ENCODE measurements at regions not wholly inside any gene's neighbourhood (a gene's known extent, or its start where the extent isn't known, plus 50 kb on each side); places are given as distances from the start of the nearest gene placed in this dataset.

DNA sequence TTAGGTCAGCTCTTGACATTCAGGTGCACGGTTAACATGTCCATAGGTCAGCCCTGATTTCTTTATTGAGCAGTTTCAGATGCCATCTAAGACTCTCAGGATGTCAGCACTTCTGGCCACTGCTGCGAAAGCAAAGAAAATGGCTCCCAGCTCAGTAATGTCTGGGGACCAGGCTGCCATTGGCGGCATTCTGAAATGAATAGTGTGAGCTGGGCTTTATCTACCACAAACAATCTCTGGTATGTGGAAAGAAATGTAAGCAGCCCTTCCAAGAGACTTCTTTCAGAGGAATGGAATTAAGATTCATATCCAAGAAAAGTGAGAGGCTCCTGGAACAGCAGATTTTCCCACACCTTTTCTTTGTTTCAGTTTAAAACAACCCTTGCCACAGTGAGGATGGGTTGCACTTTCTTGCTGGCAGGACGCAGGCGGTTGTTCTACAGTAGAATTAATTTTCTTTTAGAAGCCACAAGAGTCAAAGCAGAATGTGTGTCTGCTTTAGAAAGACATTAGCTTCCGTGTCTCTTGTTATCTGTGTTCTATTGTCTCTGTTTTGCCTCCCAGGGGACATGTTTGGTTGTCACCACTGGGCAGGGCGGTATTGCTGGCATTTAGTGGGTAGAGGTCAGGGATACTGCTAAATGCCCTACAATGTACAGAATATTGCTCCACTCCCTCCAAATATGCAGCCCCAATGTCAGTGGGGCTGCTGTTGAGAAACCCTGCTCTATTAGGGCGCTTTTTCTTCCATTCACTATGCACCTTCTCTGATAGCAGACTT lies 149.9 kb upstream of the ANKH start:
- no peaks in the 10 kb centered on the region for H3K9me3 ChIP-seq (ENCODE audit: low read depth, low read length, poor library complexity, severe bottlenecking)
- POLR2A ChIA-PET (ENCODE audit: low non-redundant PET), result no interaction called here

DNA sequence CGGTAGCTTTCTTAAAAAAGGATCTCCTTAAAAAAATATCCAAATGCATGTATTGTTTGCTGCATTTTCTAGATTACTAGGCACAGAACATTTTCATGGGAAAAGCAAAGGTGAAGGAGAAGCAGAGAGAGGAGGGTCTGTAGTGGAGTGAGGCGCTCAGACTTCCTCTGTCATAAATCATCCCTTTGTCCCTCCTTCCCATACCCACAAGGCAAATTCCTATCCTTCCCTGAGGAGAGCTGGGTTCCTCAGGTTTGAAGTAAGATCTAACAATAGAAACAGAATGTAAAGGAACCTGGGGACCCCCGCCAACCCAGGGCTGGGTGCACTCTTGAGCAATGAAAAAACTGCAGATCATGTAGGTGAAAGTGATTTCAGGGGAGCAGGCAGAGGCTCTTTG lies 149.2 kb upstream of the ANKH start:
- H3K36me3 ChIP-seq (ENCODE audit: insufficient read depth, low read length, poor library complexity, severe bottlenecking), result no peaks in the 10 kb centered on the region
- TF ChIP-seq EZH2 (IDR thresholded peaks at IDR 0.05; ENCODE audit: borderline replicate concordance, low read depth, low read length, poor library complexity, severe bottlenecking), result no peak
- TF ChIP-seq, protein P1, sequence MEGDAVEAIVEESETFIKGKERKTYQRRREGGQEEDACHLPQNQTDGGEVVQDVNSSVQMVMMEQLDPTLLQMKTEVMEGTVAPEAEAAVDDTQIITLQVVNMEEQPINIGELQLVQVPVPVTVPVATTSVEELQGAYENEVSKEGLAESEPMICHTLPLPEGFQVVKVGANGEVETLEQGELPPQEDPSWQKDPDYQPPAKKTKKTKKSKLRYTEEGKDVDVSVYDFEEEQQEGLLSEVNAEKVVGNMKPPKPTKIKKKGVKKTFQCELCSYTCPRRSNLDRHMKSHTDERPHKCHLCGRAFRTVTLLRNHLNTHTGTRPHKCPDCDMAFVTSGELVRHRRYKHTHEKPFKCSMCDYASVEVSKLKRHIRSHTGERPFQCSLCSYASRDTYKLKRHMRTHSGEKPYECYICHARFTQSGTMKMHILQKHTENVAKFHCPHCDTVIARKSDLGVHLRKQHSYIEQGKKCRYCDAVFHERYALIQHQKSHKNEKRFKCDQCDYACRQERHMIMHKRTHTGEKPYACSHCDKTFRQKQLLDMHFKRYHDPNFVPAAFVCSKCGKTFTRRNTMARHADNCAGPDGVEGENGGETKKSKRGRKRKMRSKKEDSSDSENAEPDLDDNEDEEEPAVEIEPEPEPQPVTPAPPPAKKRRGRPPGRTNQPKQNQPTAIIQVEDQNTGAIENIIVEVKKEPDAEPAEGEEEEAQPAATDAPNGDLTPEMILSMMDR (conservative IDR thresholded peaks at IDR 0.05; ENCODE audit: low read depth, low read length), result no peak
- no peak for DNase-seq (ENCODE audit: low spot score)
- no peak overlapping the region for H3K27ac ChIP-seq (ENCODE audit: low read depth, low read length, poor library complexity, severe bottlenecking)
- H3K27me3 ChIP-seq (replicated peaks; ENCODE audit: insufficient read depth, low read depth, low read length, poor library complexity), result no peaks in the 10 kb centered on the region
- no peaks in the 10 kb centered on the region for H3K9me3 ChIP-seq (ENCODE audit: low read depth, low read length, poor library complexity, severe bottlenecking)
- H3K4me1 ChIP-seq (ENCODE audit: insufficient read depth, low read length, poor library complexity, severe bottlenecking), result no peaks in the 10 kb centered on the region
- CTCF ChIA-PET, result no interaction called here
- intact Hi-C loops (cut with micrococcal nuclease; ENCODE audit: unreplicated experiment), result no loop called here
- no peak overlapping the region for H3K4me3 ChIP-seq (ENCODE audit: low read depth, low read length, poor library complexity, severe bottlenecking)
- BruUV-seq (replicated peaks), result no TSS peak
- POLR2A ChIA-PET (ENCODE audit: low non-redundant PET), result no interaction called here

More for the DNA sequence above, 149.9 kb upstream of the ANKH start:
- Histone ChIP-seq H3K4me3 (ENCODE audit: low read depth, low read length, poor library complexity, severe bottlenecking) (no peak overlapping the region), H3K27me3 (replicated peaks; ENCODE audit: insufficient read depth, low read depth, low read length, poor library complexity) (no peaks in the 10 kb centered on the region), H3K4me1 (ENCODE audit: insufficient read depth, low read length, poor library complexity, severe bottlenecking) (no peaks in the 10 kb centered on the region), H3K36me3 (ENCODE audit: insufficient read depth, low read length, poor library complexity, severe bottlenecking) (no peaks in the 10 kb centered on the region), H3K27ac (ENCODE audit: low read depth, low read length, poor library complexity, severe bottlenecking) (no peak overlapping the region)
- intact Hi-C loops (cut with micrococcal nuclease; ENCODE audit: unreplicated experiment), result no loop called here
- BruUV-seq (replicated peaks), result no TSS peak
- TF ChIP-seq, protein P1 (conservative IDR thresholded peaks at IDR 0.05; ENCODE audit: low read depth, low read length), result no peak
- TF ChIP-seq EZH2 (IDR thresholded peaks at IDR 0.05; ENCODE audit: borderline replicate concordance, low read depth, low read length, poor library complexity, severe bottlenecking), result no peak
- CTCF ChIA-PET, result no interaction called here
- no peak for DNase-seq (ENCODE audit: low spot score)

DNA sequence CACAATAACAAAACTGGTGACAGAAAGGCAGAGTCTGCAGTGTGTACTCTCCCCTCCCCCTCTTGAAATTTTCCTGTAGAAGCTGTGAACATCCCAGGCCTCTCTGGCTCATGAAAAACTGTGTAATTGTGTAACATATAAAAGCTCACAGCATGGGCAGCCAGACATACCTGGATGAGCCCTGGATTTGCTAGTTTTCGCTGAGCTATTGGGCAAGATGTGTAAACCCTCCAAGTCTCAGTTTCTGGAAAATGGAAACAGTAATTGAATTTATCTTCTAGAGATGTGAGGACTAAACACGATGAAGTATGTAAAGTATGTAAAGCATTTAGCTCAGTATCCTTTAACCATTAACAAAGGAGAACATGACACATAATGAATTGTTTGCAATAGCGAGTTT lies 143.2 kb upstream of the ANKH start:
- BruUV-seq (replicated peaks), result no TSS peak
- no peak for DNase-seq (ENCODE audit: low spot score)
- TF ChIP-seq EZH2 (IDR thresholded peaks at IDR 0.05; ENCODE audit: borderline replicate concordance, low read depth, low read length, poor library complexity, severe bottlenecking), result no peak
- TF ChIP-seq, protein P1 (conservative IDR thresholded peaks at IDR 0.05; ENCODE audit: low read depth, low read length), result no peak
- ChIA-PET POLR2A (ENCODE audit: low non-redundant PET) (no interaction called here), CTCF (interaction anchor here (0.6 to 1.1 kb wide), 2 partner anchors 11 to 42 kb away, joined by 3 to 4 read pairs; no protein-coding TSS in a partner anchor)
- Histone ChIP-seq H3K27ac (ENCODE audit: low read depth, low read length, poor library complexity, severe bottlenecking) (no peak overlapping the region), H3K9me3 (ENCODE audit: low read depth, low read length, poor library complexity, severe bottlenecking) (no peaks in the 10 kb centered on the region), H3K4me3 (ENCODE audit: low read depth, low read length, poor library complexity, severe bottlenecking) (no peak overlapping the region), H3K27me3 (replicated peaks; ENCODE audit: insufficient read depth, low read depth, low read length, poor library complexity) (no peaks in the 10 kb centered on the region), H3K36me3 (ENCODE audit: insufficient read depth, low read length, poor library complexity, severe bottlenecking) (no peaks in the 10 kb centered on the region), H3K4me1 (ENCODE audit: insufficient read depth, low read length, poor library complexity, severe bottlenecking) (no peaks in the 10 kb centered on the region)
- intact Hi-C loops (cut with micrococcal nuclease; ENCODE audit: unreplicated experiment), result loop anchor here (1.0 kb wide), 1 partner anchor 288 kb away; no protein-coding TSS in a partner anchor
